Neural cell (in vitro differentiated cells): ENCODE measurements at regions not wholly inside any gene's neighbourhood (a gene's known extent, or its start where the extent isn't known, plus 50 kb on each side); places are given as distances from the start of the nearest gene placed in this dataset.

Experiments used
- CTCF ChIP-seq: fragments of 450-650 bp; IDR thresholded peaks from 2 replicates; pipeline ENCODE4 v1.5.1; 2014; ENCODE audit warnings: antibody characterized with exemption, mild to moderate bottlenecking, moderate library complexity; ENCODE audit not compliant: poor library complexity, severe bottlenecking
- EP300 ChIP-seq: fragments of 450-650 bp; conservative IDR thresholded peaks from 2 replicates; pipeline ENCODE4 v1.6.1; 2014; ENCODE audit warnings: antibody characterized with exemption, mild to moderate bottlenecking, moderate library complexity; ENCODE audit not compliant: poor library complexity, severe bottlenecking
- EZH2 ChIP-seq: fragments of 200-600, 300-800 bp; shearing (Covaris generic), sonication (generic); IDR thresholded peaks from 2 replicates; pipeline ENCODE4 v1.6.1; 2014; ENCODE audit warnings: antibody characterized with exemption, low read length, borderline replicate concordance, mild to moderate bottlenecking; ENCODE audit not compliant: insufficient read depth, poor library complexity, severe bottlenecking
- SMC3 ChIP-seq: fragments of 450-650 bp; conservative IDR thresholded peaks from 2 replicates; pipeline ENCODE4 v1.6.1; 2014; ENCODE audit warnings: antibody characterized with exemption, mild to moderate bottlenecking, moderate library complexity; ENCODE audit not compliant: poor library complexity
- TAF1 ChIP-seq: IDR thresholded peaks from 2 replicates; pipeline ENCODE4 v1.6.1; 2012; ENCODE audit warnings: low read depth

GRCh38 chr2:9137379-9138150 is 69.0 kb upstream of the ASAP2 start:
- TF ChIP-seq CTCF (no peak), SMC3 (no peak), EP300 (no peak), EZH2 (no peak), TAF1 (no peak)
